ENCODE measurements at regions not wholly inside any gene's neighbourhood (a gene's known extent, or its start where the extent isn't known, plus 50 kb on each side); places are given as distances from the start of the nearest gene placed in this dataset.
"Not testable (repeated sequence)": the region's sequence is repeated elsewhere in the genome, so short reads cannot be mapped to it uniquely, and the experiment has no call there.

DNA sequence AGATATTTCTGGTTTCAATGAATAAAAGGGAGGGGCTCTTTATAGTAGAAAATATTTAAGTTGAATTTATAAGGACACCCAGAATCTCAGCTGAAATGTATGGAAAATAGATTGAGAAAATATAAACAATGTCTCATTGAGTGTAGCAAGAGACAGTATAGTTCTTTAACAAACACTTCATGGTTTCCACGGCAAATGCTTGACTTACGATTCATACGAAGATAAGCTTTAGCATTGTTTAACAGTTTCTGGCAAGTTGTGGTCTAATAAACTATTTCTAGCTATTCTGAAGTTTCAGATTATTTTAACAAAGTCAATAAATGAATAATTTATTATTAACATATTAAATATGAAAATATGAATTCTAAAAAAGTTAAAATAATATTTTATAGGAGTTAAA, 1419.4 kb downstream of the KCNT2 start:
- no peaks in the 10 kb centered on the region; the same call in 1 of the 2 replicates for H3K27me3 Mint-ChIP-seq (ENCODE audit: insufficient read depth)
- no peaks in the 10 kb centered on the region for H3K9me3 Mint-ChIP-seq
- peaks cover 7% of the 10 kb centered on the region for H3K4me1 Mint-ChIP-seq (ENCODE audit: low read depth)
- no peak overlapping the region for H3K27ac Mint-ChIP-seq
- peak; percentile 23 for DNase-seq
- TF ChIP-seq, protein P1, sequence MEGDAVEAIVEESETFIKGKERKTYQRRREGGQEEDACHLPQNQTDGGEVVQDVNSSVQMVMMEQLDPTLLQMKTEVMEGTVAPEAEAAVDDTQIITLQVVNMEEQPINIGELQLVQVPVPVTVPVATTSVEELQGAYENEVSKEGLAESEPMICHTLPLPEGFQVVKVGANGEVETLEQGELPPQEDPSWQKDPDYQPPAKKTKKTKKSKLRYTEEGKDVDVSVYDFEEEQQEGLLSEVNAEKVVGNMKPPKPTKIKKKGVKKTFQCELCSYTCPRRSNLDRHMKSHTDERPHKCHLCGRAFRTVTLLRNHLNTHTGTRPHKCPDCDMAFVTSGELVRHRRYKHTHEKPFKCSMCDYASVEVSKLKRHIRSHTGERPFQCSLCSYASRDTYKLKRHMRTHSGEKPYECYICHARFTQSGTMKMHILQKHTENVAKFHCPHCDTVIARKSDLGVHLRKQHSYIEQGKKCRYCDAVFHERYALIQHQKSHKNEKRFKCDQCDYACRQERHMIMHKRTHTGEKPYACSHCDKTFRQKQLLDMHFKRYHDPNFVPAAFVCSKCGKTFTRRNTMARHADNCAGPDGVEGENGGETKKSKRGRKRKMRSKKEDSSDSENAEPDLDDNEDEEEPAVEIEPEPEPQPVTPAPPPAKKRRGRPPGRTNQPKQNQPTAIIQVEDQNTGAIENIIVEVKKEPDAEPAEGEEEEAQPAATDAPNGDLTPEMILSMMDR (IDR thresholded peaks at IDR 0.05), result no peak
- H3K36me3 Mint-ChIP-seq (ENCODE audit: low read depth), result no peaks in the 10 kb centered on the region
- no peak overlapping the region for H3K4me3 Mint-ChIP-seq

DNA sequence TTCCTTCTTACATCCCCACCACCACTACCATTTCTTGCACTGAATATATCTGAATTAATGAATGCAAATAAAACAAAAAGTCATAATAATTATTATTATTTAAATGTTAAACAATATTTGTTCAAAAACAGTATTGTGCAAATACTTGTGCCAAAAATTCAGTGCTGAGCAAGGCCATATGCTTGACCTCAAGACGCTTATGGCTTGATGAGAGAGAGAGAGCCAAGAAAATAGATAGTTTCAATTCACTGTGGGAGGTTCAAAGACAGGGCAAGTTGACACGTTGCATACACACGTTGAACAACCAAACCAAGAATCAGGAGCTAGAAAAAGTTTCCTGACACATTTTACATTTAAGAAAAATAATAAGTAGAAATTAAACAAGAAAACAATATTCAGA, 1421.7 kb downstream of the KCNT2 start:
- no peak for DNase-seq
- Mint-ChIP-seq H3K27me3 (ENCODE audit: insufficient read depth) (no peaks in the 10 kb centered on the region; the same call in 1 of the 2 replicates), H3K27ac (no peak overlapping the region), H3K9me3 (no peaks in the 10 kb centered on the region), H3K4me3 (no peak overlapping the region), H3K4me1 (ENCODE audit: low read depth) (peaks cover 7% of the 10 kb centered on the region), H3K36me3 (ENCODE audit: low read depth) (no peaks in the 10 kb centered on the region)
- TF ChIP-seq, protein P1 (IDR thresholded peaks at IDR 0.05), result no peak

DNA sequence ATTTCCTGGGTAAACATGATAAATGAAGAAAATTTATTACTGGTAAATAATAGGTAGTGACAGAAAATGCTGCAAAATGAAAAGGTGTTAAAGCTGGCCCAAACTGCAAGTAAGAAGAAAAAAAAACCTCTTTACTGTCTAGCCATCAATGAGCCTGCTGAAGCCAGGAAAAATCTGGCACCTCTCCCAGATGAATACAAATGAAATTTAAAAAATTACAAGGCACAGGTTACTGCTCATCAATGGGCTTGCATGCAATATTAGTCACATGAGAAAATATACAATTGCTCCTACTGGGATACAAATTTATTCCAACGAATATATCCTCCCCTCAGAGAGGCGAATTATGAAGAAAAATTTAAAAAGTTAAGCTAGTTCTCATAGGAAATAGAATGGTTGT, 1422.5 kb downstream of the KCNT2 start:
- TF ChIP-seq, protein P1 (IDR thresholded peaks at IDR 0.05), result no peak
- H3K4me3 Mint-ChIP-seq, result no peak overlapping the region
- H3K9me3 Mint-ChIP-seq, result no peaks in the 10 kb centered on the region
- no peaks in the 10 kb centered on the region; the same call in 1 of the 2 replicates for H3K27me3 Mint-ChIP-seq (ENCODE audit: insufficient read depth)
- DNase-seq, result no peak
- no peaks in the 10 kb centered on the region for H3K36me3 Mint-ChIP-seq (ENCODE audit: low read depth)
- peaks cover 7% of the 10 kb centered on the region for H3K4me1 Mint-ChIP-seq (ENCODE audit: low read depth)
- H3K27ac Mint-ChIP-seq, result no peak overlapping the region

DNA sequence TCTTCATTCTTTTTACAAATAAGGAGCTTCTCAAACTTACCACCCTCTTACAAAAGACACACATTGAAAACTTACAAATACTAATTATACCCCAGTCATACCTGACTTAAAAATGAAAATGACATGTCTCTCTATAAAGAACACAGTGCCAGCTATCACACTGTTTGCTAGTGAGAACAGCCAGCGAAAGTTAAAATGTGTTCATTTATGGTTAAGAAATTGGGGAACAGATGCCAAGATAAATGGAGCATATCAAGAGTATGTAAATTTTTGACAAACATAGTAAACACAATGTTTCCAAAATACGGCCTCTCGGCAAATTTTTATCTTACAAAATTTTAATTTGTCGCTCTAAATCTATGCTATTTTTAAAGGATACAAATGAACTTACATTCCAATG, 1422.9 kb downstream of the KCNT2 start:
- Mint-ChIP-seq H3K27me3 (ENCODE audit: insufficient read depth) (no peaks in the 10 kb centered on the region; the same call in 1 of the 2 replicates), H3K36me3 (ENCODE audit: low read depth) (no peaks in the 10 kb centered on the region), H3K4me3 (no peak overlapping the region), H3K4me1 (ENCODE audit: low read depth) (peaks cover 7% of the 10 kb centered on the region), H3K9me3 (no peaks in the 10 kb centered on the region), H3K27ac (no peak overlapping the region)
- TF ChIP-seq, protein P1 (IDR thresholded peaks at IDR 0.05), result no peak
- DNase-seq, result no peak

DNA sequence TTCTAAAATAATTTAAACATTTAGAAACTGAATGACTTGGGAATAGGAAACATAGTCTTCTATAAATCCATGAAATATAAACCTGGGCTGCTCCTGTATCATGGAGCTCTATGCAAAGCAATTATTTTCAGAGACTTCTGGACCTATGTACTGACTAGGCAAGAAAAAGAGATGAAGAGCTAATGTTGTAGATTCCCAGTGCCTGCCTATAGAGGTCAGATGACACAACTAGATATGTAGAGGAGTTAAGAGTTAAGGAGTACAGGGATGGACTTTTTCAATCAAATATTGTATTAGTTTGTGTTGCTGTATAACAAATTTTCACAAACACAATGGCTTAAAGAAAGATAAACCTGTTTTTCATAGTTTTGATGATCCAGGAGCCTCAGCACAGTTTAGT, 1434.5 kb downstream of the KCNT2 start:
- Mint-ChIP-seq H3K27ac (no peak overlapping the region), H3K36me3 (ENCODE audit: low read depth) (no peaks in the 10 kb centered on the region), H3K4me3 (no peak overlapping the region), H3K4me1 (ENCODE audit: low read depth) (no peaks in the 10 kb centered on the region), H3K27me3 (ENCODE audit: insufficient read depth) (no peaks in the 10 kb centered on the region), H3K9me3 (no peaks in the 10 kb centered on the region)
- DNase-seq, result no peak
- TF ChIP-seq, protein P1 (IDR thresholded peaks at IDR 0.05), result no peak

DNA sequence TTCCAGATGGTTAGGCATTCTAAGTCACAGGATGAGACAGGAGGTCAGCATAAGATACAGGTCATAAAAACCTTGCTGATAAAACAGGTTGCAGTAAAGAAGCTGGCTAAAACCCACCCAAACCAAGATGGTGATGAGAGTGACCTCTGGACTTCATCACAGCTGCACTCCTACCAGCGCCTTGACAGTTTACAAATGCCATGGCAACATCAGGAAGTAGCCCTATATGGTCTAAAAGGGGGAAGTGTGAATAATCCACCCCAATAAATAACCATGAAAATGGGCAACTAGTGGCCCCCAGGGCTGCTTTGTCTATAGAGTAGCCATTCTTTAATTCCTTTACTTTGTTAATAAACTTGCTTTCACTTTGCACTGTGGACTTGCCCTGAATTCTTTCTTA, 1448.4 kb downstream of the KCNT2 start:
- not testable (repeated sequence) for DNase-seq; H3K9me3 Mint-ChIP-seq; H3K4me3 Mint-ChIP-seq; H3K4me1 Mint-ChIP-seq (ENCODE audit: low read depth); H3K27me3 Mint-ChIP-seq (ENCODE audit: insufficient read depth); H3K36me3 Mint-ChIP-seq (ENCODE audit: low read depth); H3K27ac Mint-ChIP-seq
